Esophagus squamous epithelium (tissue), 5 donors: ENCODE measurements at regions not wholly inside any gene's neighbourhood (a gene's known extent, or its start where the extent isn't known, plus 50 kb on each side); places are given as distances from the start of the nearest gene placed in this dataset.

Experiments used
- DNase-seq: peaks from one replicate; lab custom pipeline; 2025; lab: John Stamatoyannopoulos, UW
- H3K27ac ChIP-seq, 4 donors: fragments of 200-600 bp; sonication (generic); one replicate each; pipeline ENCODE4 v1.5.1; 2016 to 2019; ENCODE audit warnings: mild to moderate bottlenecking in 1 of 4
- H3K27me3 ChIP-seq, 4 donors: fragments of 200-600 bp; sonication (generic); 1 replicate in 3 of 4; 2 replicates in 1 of 4; pipeline versions ENCODE4 v1.5.1 to v1.6.0; 2017 to 2021; ENCODE audit warnings: antibody characterized with exemption in 1 of 4
- H3K36me3 ChIP-seq, 3 donors: fragments of 200-600 bp; sonication (generic); one replicate each; pipeline ENCODE4 v1.5.1; 2016 to 2019
- H3K4me1 ChIP-seq, 3 donors: fragments of 200-600 bp; sonication (generic); one replicate each; pipeline ENCODE4 v1.5.1; 2017 to 2019
- H3K4me3 ChIP-seq, 4 donors: fragments of 200-600 bp; sonication (generic); 1 replicate in 3 of 4; 2 replicates in 1 of 4; pipeline ENCODE4 v1.5.1; 2016 to 2019; ENCODE audit warnings: mild to moderate bottlenecking in 2 of 4, moderate library complexity in 1 of 4
- H3K9me3 ChIP-seq, 3 donors: fragments of 200-600 bp; sonication (generic); one replicate each; pipeline ENCODE4 v1.5.1; 2016 to 2019
- POLR2A ChIP-seq, 4 donors: fragments of 450-650 bp; IDR thresholded peaks; one replicate each; pipeline ENCODE4 v1.6.1; 2017; ENCODE audit warnings: antibody characterized with exemption in 4 of 4, mild to moderate bottlenecking in 4 of 4, moderate library complexity in 3 of 4
- WGBS, 2 donors: methylation state at CpG; one replicate each; pipeline ENCODE4 v1.1.5; 2018; 5-methylcytosine and 5-hydroxymethylcytosine counted together
- intact Hi-C: fragments of 100-400 bp; cut with DNase I; formaldehyde crosslinking; loops from one replicate; pipeline ENCODE4 v1.15.0; 2022
- TF ChIP-seq, protein P1 (sequence below), 6 experiments: fragments of 450-650 bp in 4 of 6; fragments of 200-600 bp in 2 of 6; sonication (generic) in 2 of 6; IDR thresholded peaks; one replicate each; pipeline ENCODE4 v1.5.1; 2016 to 2019; ENCODE audit warnings: antibody characterized with exemption in 6 of 6, mild to moderate bottlenecking in 4 of 6, moderate library complexity in 4 of 6
- donor health status: DM: yes; HTN: yes; CAD: no.

DNA sequence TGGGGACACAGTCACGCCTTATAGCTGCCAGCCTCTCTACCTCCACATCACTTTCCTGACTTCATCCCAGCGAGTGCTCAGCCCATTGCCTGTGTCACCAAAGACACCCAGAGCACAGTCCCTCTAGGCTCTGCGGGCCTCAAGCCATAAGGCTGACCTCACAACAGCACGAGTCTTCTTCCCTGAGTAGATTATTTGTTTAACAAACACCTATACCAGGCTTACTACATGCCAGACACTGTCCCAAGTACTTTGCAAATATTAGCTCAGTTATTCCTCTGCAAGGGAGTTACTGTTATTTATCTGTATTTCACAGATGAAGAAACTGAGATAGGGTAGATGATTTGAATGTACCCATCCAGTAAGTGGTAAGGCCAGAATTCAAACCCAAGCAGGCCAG is 504.3 kb downstream of the COG6 start:
- intact Hi-C loops: no loop called here
- H3K36me3 ChIP-seq: no peaks in the 10 kb centered on the region
- no peak for TF ChIP-seq POLR2A (IDR thresholded peaks at IDR 0.05)
- TF ChIP-seq, protein P1, sequence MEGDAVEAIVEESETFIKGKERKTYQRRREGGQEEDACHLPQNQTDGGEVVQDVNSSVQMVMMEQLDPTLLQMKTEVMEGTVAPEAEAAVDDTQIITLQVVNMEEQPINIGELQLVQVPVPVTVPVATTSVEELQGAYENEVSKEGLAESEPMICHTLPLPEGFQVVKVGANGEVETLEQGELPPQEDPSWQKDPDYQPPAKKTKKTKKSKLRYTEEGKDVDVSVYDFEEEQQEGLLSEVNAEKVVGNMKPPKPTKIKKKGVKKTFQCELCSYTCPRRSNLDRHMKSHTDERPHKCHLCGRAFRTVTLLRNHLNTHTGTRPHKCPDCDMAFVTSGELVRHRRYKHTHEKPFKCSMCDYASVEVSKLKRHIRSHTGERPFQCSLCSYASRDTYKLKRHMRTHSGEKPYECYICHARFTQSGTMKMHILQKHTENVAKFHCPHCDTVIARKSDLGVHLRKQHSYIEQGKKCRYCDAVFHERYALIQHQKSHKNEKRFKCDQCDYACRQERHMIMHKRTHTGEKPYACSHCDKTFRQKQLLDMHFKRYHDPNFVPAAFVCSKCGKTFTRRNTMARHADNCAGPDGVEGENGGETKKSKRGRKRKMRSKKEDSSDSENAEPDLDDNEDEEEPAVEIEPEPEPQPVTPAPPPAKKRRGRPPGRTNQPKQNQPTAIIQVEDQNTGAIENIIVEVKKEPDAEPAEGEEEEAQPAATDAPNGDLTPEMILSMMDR (IDR thresholded peaks at IDR 0.05): no peak
- H3K27me3 ChIP-seq: no peaks in the 10 kb centered on the region
- H3K4me1 ChIP-seq: no peaks in the 10 kb centered on the region
- WGBS, 2 donors: 95 to 100% methylated on average over 3 to 4 of the region's 4 CpGs
- DNase-seq: no peak
- H3K9me3 ChIP-seq: no peaks in the 10 kb centered on the region
- no peak overlapping the region for H3K27ac ChIP-seq
- no peak overlapping the region for H3K4me3 ChIP-seq

DNA sequence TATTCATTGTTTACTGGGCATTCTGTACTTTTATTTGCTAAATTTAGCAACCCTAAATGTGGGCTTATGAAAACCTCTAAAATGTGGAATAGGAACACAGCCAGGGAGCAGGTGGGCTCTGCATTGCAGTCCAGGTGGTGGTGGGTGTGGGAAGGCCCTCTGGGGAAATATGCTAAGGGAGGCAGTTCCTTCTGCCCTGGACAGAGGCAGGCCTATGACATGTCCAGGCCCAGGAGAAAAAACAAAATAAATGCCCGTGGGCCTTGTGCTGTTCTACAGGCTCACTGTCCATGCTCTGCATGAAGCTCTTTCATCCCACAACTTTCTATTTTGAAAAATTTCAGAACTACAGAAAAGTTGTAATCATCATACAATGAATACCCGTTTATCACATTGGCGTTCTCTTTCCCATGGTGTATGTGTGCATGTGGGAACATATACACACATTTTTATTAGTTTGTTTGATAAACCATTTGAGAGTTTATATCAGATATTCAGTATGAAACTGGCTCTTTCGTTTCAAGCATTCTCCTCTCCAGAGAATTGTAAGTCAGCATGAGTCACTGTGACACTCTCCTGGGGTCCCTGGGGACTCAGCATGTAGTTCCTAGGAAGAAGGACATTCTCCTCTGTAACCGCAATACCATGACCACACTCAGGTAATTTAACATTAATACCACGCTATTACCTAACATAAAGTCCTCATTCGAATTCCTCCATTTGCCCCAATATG is 505.3 kb downstream of the COG6 start:
- 79 to 88% methylated on average over 7 of the region's 7 CpGs for WGBS, 2 donors
- DNase-seq: no peak
- Histone ChIP-seq H3K9me3 (no peaks in the 10 kb centered on the region), H3K27ac (no peak overlapping the region), H3K36me3 (no peaks in the 10 kb centered on the region), H3K4me3 (no peak overlapping the region), H3K4me1 (no peaks in the 10 kb centered on the region), H3K27me3 (no peaks in the 10 kb centered on the region)
- intact Hi-C loops: no loop called here
- TF ChIP-seq, protein P1 (IDR thresholded peaks at IDR 0.05): no peak
- TF ChIP-seq POLR2A (IDR thresholded peaks at IDR 0.05): no peak

DNA sequence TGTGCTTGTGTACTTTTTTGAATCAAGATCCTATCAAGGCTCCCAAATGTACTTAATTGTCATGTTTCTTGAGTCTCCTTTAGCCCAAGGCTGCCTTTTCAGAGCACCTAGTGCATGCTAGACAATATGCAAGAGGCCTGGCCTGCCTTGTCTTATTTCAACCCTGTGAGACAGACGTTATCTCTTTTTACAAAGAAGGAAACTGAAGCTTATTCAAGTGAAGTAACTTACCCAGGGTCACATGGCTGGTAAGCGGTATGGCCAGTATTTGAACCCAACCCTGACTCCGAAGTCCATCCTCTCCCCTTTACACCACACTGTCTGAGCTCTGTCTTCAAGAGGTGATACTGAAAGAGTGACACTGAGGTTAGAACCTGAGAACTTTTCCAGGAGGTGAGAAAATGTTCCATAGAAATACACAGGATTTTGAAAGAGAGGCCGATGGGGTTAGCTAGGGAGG is 505.1 kb downstream of the FOXO1 start:
- Histone ChIP-seq H3K4me1 (no peaks in the 10 kb centered on the region), H3K27ac (no peak overlapping the region), H3K4me3 (no peak overlapping the region), H3K36me3 (no peaks in the 10 kb centered on the region), H3K27me3 (no peaks in the 10 kb centered on the region), H3K9me3 (no peaks in the 10 kb centered on the region)
- DNase-seq: no peak
- TF ChIP-seq, protein P1 (IDR thresholded peaks at IDR 0.05): no peak
- TF ChIP-seq POLR2A (IDR thresholded peaks at IDR 0.05): no peak
- intact Hi-C loops: no loop called here
- 93 to 96% methylated on average over 3 to 4 of the region's 4 CpGs for WGBS, 2 donors

DNA sequence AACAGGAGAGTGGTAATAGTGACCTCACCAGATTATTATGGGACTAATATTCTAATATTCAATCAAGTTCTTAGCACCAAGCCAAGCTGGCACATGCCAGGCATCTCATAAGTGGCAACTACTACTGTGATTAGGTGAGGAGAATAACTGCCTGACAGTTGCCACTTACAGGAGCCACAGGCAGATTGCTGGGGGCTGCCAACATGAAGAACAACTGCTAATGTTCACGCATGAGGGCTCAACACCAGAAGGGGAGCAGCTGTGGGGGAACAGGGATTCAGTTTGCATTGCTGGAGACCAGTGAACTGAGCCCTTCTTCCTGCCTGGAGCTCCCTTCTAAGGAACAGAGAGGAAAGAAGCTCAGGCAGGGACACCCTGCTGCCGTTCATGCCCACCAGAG is 504.5 kb downstream of the FOXO1 start:
- no peaks in the 10 kb centered on the region for H3K9me3 ChIP-seq
- intact Hi-C loops: no loop called here
- no peak overlapping the region for H3K27ac ChIP-seq
- no peak for TF ChIP-seq POLR2A (IDR thresholded peaks at IDR 0.05)
- TF ChIP-seq, protein P1 (IDR thresholded peaks at IDR 0.05): no peak
- H3K27me3 ChIP-seq: no peaks in the 10 kb centered on the region
- H3K36me3 ChIP-seq: no peaks in the 10 kb centered on the region
- no peak overlapping the region for H3K4me3 ChIP-seq
- no peaks in the 10 kb centered on the region for H3K4me1 ChIP-seq
- WGBS, 2 donors: 100% methylated on average over 2 of the region's 2 CpGs
- no peak for DNase-seq

DNA sequence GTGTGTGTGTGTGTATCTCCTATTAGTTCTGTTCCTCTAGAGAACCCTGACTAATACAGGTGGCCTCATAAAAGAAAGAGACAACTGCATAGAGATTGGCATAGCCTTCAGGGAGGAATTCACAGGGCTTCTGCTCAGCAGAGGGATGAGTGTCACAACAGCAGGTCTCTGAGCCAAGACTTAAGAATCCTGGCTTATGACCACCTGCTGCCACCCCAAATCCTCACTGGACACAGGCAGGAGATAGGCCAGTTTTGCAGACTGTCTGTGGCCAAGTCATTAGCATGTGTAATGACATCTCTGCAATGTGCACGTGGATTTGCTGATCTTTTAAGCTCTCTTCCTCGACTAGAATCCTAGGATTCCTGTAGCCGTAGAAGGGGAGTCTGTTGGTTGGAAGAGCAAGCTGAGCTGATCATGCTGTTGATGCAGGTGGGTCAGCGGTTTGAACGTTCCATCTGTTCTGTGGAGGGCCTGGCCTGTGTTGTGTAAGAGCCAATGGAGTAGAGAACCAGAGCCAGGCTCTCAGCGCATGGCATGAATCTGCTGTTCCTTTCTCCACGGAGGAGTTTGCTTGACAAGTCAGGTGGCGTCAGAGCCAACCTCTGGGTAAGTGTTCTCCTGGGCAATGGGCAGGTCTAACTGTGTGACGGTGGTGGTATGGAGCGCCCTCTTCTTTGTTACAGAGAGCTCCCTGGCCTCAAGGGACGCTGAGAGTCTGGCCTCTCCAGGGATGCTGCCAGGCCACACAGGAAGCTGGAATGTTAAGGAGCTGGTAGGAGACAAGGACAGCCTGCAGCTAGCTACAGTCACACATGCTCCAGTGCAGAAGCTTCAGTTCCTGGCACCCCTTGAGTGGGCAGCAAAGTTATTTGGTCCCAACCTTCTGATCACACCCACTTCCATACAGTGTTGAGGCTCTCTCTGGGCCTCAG is 503.1 kb downstream of the FOXO1 start:
- intact Hi-C loops: no loop called here
- no peak overlapping the region for H3K27ac ChIP-seq
- H3K4me1 ChIP-seq: no peaks in the 10 kb centered on the region
- H3K36me3 ChIP-seq: no peaks in the 10 kb centered on the region
- H3K9me3 ChIP-seq: no peaks in the 10 kb centered on the region
- TF ChIP-seq, protein P1 (IDR thresholded peaks at IDR 0.05): no peak
- no peak for TF ChIP-seq POLR2A (IDR thresholded peaks at IDR 0.05)
- no peak overlapping the region for H3K4me3 ChIP-seq
- H3K27me3 ChIP-seq: no peaks in the 10 kb centered on the region
- 87 to 98% methylated on average over 6 to 9 of the region's 11 CpGs for WGBS, 2 donors
- DNase-seq: no peak
